Transverse colon (tissue), 4 donors: ENCODE measurements at regions not wholly inside any gene's neighbourhood (a gene's known extent, or its start where the extent isn't known, plus 50 kb on each side); places are given as distances from the start of the nearest gene placed in this dataset.

ENCODE experiments used
- CTCF ChIP-seq, 5 experiments: fragments of 200-600 bp in 3 of 5; fragments of 450-650 bp in 2 of 5; sonication (generic) in 3 of 5; IDR thresholded peaks; 1 replicate in 2 of 5; 2 replicates in 3 of 5; pipeline ENCODE4 v1.5.1; 2016 to 2017; ENCODE audit warnings: antibody characterized with exemption in 5 of 5, inconsistent platforms in 3 of 5, mild to moderate bottlenecking in 2 of 5, moderate library complexity in 1 of 5
- POLR2AphosphoS5 ChIP-seq, 3 donors: sonication (generic); formaldehyde crosslinking; IDR thresholded peaks; one replicate each; pipeline ENCODE4 v1.6.1; 2016; ENCODE audit warnings: antibody characterized with exemption in 3 of 3

- TF ChIP-seq CTCF (IDR thresholded peaks at IDR 0.05): no peak
- no peak for TF ChIP-seq POLR2AphosphoS5 (IDR thresholded peaks at IDR 0.05)
These were observed 147.2 kb upstream of the GGTLC1 start for GRCh38 chr20:24135781-24136180.
